H1 (cell line): ENCODE measurements at regions not wholly inside any gene's neighbourhood (a gene's known extent, or its start where the extent isn't known, plus 50 kb on each side); places are given as distances from the start of the nearest gene placed in this dataset.

Source experiments
- CTCF ChIA-PET: fragments of 300-600 bp; sonication (Branson Sonifier 250); formaldehyde crosslinking; loops from one replicate; lab custom pipeline; 2021; ENCODE audit not compliant: partially characterized antibody; lab: Charles Lee
- POLR2A ChIA-PET: fragments of 300-600 bp; sonication (Branson Sonifier 250); formaldehyde crosslinking; loops from one replicate; lab custom pipeline; 2021; ENCODE audit warnings: inconsistent platforms; ENCODE audit not compliant: partially characterized antibody; lab: Charles Lee
- DNase-seq, 2 experiments: peaks; one replicate each; pipeline versions ENCODE4 v3.0.0 to v3.0.0-alpha.2; 2010 to 2022; ENCODE audit warnings: low spot score in 2 of 2, low read depth in 1 of 2, mixed read lengths in 1 of 2
- FAIRE-seq: peaks from 2 replicates; lab custom pipeline; 2011; peaks lifted over from hg19 to GRCh38; lab: Jason Lieb, UNC
- H2AFZ ChIP-seq: 2 replicates; pipeline ENCODE4 v1.8.1; 2012; ENCODE audit warnings: low read length, inconsistent platforms
- H2AK5ac ChIP-seq: 2 replicates; pipeline ENCODE4 v1.6.1; 2013; ENCODE audit warnings: low read depth, low read length
- H2BK120ac ChIP-seq: replicated peaks from 2 replicates; pipeline ENCODE3; 2013; ENCODE audit warnings: low read depth, low read length, inconsistent platforms
- H2BK12ac ChIP-seq: 2 replicates; pipeline ENCODE4 v1.6.1; 2013; ENCODE audit warnings: low read depth, low read length
- H2BK15ac ChIP-seq: 2 replicates; pipeline ENCODE4 v1.6.1; 2013; ENCODE audit warnings: low read length
- H2BK20ac ChIP-seq: 2 replicates; pipeline ENCODE4 v1.6.1; 2013; ENCODE audit warnings: low read length
- H2BK5ac ChIP-seq: 2 replicates; pipeline ENCODE4 v1.6.1; 2013; ENCODE audit warnings: low read depth, low read length
- H3K14ac ChIP-seq: 2 replicates; pipeline ENCODE4 v1.6.1; 2013; ENCODE audit warnings: inconsistent platforms; ENCODE audit not compliant: insufficient read length
- H3K18ac ChIP-seq: 2 replicates; pipeline ENCODE4 v1.6.1; 2013; ENCODE audit warnings: low read length; ENCODE audit errors: extremely low read depth
- H3K23ac ChIP-seq: 2 replicates; pipeline ENCODE4 v1.6.1; 2013; ENCODE audit warnings: inconsistent platforms; ENCODE audit not compliant: insufficient read length
- H3K23me2 ChIP-seq: 2 replicates; pipeline ENCODE4 v1.6.1; 2013; ENCODE audit warnings: low read depth, low read length
- H3K27ac ChIP-seq: 2 replicates; pipeline ENCODE4 v1.6.1; 2011; ENCODE audit warnings: low read depth, low read length, inconsistent platforms
- H3K27me3 ChIP-seq, 4 experiments: replicated peaks in 1 of 4; 1 replicate in 1 of 4; 2 replicates in 3 of 4; pipeline versions ENCODE4 v1.6.1 to v1.8.1; 2011 to 2013; ENCODE audit warnings: low read length in 3 of 4, mild to moderate bottlenecking in 3 of 4, inconsistent platforms in 2 of 4, mixed read lengths in 2 of 4, moderate library complexity in 1 of 4; ENCODE audit not compliant: control insufficient read depth in 3 of 4, insufficient read depth in 3 of 4; ENCODE audit errors: extremely low read depth in 1 of 4
- H3K36me3 ChIP-seq, 4 experiments: 2 replicates each; pipeline versions ENCODE4 v1.6.1 to v1.8.1; 2011 to 2013; ENCODE audit warnings: mild to moderate bottlenecking in 4 of 4, low read length in 3 of 4, moderate library complexity in 2 of 4, control low read depth in 1 of 4, inconsistent platforms in 1 of 4; ENCODE audit not compliant: insufficient read depth in 4 of 4, control insufficient read depth in 2 of 4
- H3K4ac ChIP-seq: replicated peaks from 2 replicates; pipeline ENCODE3; 2013; ENCODE audit warnings: low read length, low read depth, mixed read lengths, inconsistent platforms; ENCODE audit not compliant: insufficient read length
- H3K4me1 ChIP-seq, 4 experiments: replicated peaks in 1 of 4; 1 replicate in 1 of 4; 2 replicates in 3 of 4; pipeline versions ENCODE4 v1.6.1 to v1.8.1; 2011 to 2013; ENCODE audit warnings: low read length in 3 of 4, inconsistent platforms in 2 of 4, mixed read lengths in 1 of 4; ENCODE audit not compliant: insufficient read depth in 4 of 4, control insufficient read depth in 3 of 4
- H3K4me2 ChIP-seq, 2 experiments: 2 replicates each; pipeline versions ENCODE4 v1.6.1 to v1.8.1; 2011 to 2013; ENCODE audit warnings: low read depth in 2 of 2, low read length in 2 of 2, control low read depth in 1 of 2, inconsistent platforms in 1 of 2, mild to moderate bottlenecking in 1 of 2; ENCODE audit not compliant: insufficient read depth in 1 of 2
- H3K4me3 ChIP-seq, 4 experiments: fragments of 200-600, 300-600 bp in 1 of 4; sonication (generic), shearing (Covaris generic), sonication (Bioruptor Twin) in 1 of 4; 2 replicates each; pipeline versions ENCODE4 v1.5.1 to v1.8.1; 2011 to 2016; ENCODE audit warnings: low read length in 4 of 4, low read depth in 3 of 4, control low read depth in 2 of 4, inconsistent platforms in 2 of 4, mild to moderate bottlenecking in 2 of 4, mixed read lengths in 1 of 4, moderate library complexity in 1 of 4; ENCODE audit not compliant: insufficient read depth in 2 of 4; ENCODE audit errors: extremely low read depth in 1 of 4
- H3K56ac ChIP-seq: replicated peaks from 2 replicates; pipeline ENCODE3; 2013; ENCODE audit warnings: low read depth, mild to moderate bottlenecking, mixed read lengths, low read length, inconsistent platforms; ENCODE audit not compliant: insufficient read length
- H3K79me1 ChIP-seq: 2 replicates; pipeline ENCODE4 v1.6.1; 2013; ENCODE audit warnings: low read depth, low read length, control low read depth
- H3K79me2 ChIP-seq, 2 experiments: 2 replicates each; pipeline versions ENCODE4 v1.6.1 to v1.8.1; 2012 to 2013; ENCODE audit warnings: low read length in 2 of 2, mild to moderate bottlenecking in 2 of 2, inconsistent platforms in 1 of 2; ENCODE audit not compliant: insufficient read depth in 2 of 2, control insufficient read depth in 1 of 2
- H3K9ac ChIP-seq, 4 experiments: replicated peaks in 1 of 4; 1 replicate in 1 of 4; 2 replicates in 3 of 4; pipeline versions ENCODE4 v1.6.1 to v1.8.1; 2011 to 2013; ENCODE audit warnings: low read depth in 3 of 4, low read length in 3 of 4, control low read depth in 2 of 4, mild to moderate bottlenecking in 2 of 4, moderate library complexity in 2 of 4, inconsistent platforms in 1 of 4; ENCODE audit errors: extremely low read depth in 1 of 4
- H3K9me3 ChIP-seq, 2 experiments: 2 replicates each; pipeline versions ENCODE4 v1.6.1 to v1.8.1; 2012 to 2013; ENCODE audit warnings: mild to moderate bottlenecking in 2 of 2, moderate library complexity in 2 of 2, control low read depth in 1 of 2, inconsistent platforms in 1 of 2, low read depth in 1 of 2, low read length in 1 of 2, mixed read lengths in 1 of 2; ENCODE audit not compliant: insufficient read depth in 2 of 2
- H4K20me1 ChIP-seq, 2 experiments: replicated peaks in 1 of 2; 2 replicates each; pipeline versions ENCODE3 to v1.8.1; 2011 to 2013; ENCODE audit warnings: inconsistent platforms in 2 of 2, low read length in 2 of 2, mild to moderate bottlenecking in 1 of 2; ENCODE audit not compliant: insufficient read depth in 2 of 2, control insufficient read depth in 1 of 2
- H4K5ac ChIP-seq: 2 replicates; pipeline ENCODE4 v1.6.1; 2013; ENCODE audit warnings: low read length, low read depth, mixed read lengths, inconsistent platforms; ENCODE audit not compliant: insufficient read length
- H4K8ac ChIP-seq: 2 replicates; pipeline ENCODE4 v1.8.0; 2013; ENCODE audit warnings: mild to moderate bottlenecking, moderate library complexity, low read length, inconsistent platforms; ENCODE audit not compliant: insufficient read depth; ENCODE audit errors: extremely low read depth
- H4K91ac ChIP-seq: replicated peaks from 2 replicates; pipeline ENCODE3; 2013; ENCODE audit warnings: low read length, mixed read lengths, inconsistent platforms; ENCODE audit not compliant: insufficient read length
- BRCA1 ChIP-seq: IDR thresholded peaks from 2 replicates; pipeline ENCODE4 v1.6.1; 2012; ENCODE audit warnings: low read depth, low read length, improper control_type of control experiment
- CHD2 ChIP-seq: IDR thresholded peaks from 2 replicates; pipeline ENCODE4 v1.6.1; 2012; ENCODE audit warnings: low read length, improper control_type of control experiment
- CTCF ChIP-seq, 3 experiments: IDR thresholded peaks; 1 replicate in 2 of 3; 2 replicates in 1 of 3; pipeline versions ENCODE4 v1.5.1 to v1.6.1; 2011; ENCODE audit warnings: low read length in 3 of 3, mild to moderate bottlenecking in 3 of 3, inconsistent platforms in 2 of 3, low read depth in 1 of 3, moderate library complexity in 1 of 3; ENCODE audit not compliant: insufficient read depth in 1 of 3; ENCODE audit errors: control extremely low read depth in 1 of 3
- GABPA ChIP-seq: IDR thresholded peaks from 2 replicates; pipeline ENCODE4 v1.6.1; 2011; ENCODE audit warnings: mild to moderate bottlenecking, low read length, moderate library complexity, borderline replicate concordance; ENCODE audit not compliant: insufficient read depth
- HDAC6 ChIP-seq: IDR thresholded peaks from one replicate; pipeline ENCODE4 v1.7.1; 2012; ENCODE audit warnings: low read depth, mild to moderate bottlenecking, inconsistent platforms, low read length, moderate library complexity
- NRF1 ChIP-seq: IDR thresholded peaks from 2 replicates; pipeline ENCODE4 v1.6.1; 2011; ENCODE audit warnings: mild to moderate bottlenecking, low read depth, low read length, improper control_type of control experiment
- POLR2AphosphoS5 ChIP-seq: IDR thresholded peaks from 2 replicates; pipeline ENCODE4 v1.6.1; 2011; ENCODE audit warnings: low read depth, low read length
- RAD21 ChIP-seq, 2 experiments: IDR thresholded peaks in 1 of 2; conservative IDR thresholded peaks in 1 of 2; 2 replicates each; pipeline ENCODE4 v1.6.1; 2011; ENCODE audit warnings: low read depth in 2 of 2, low read length in 2 of 2, improper control_type of control experiment in 1 of 2, inconsistent platforms in 1 of 2, mild to moderate bottlenecking in 1 of 2, moderate library complexity in 1 of 2
- RFX5 ChIP-seq: IDR thresholded peaks from 2 replicates; pipeline ENCODE4 v1.6.1; 2011; ENCODE audit warnings: low read depth, low read length, improper control_type of control experiment, borderline replicate concordance
- SIX5 ChIP-seq: IDR thresholded peaks from 2 replicates; pipeline ENCODE4 v1.6.1; 2011; ENCODE audit warnings: mild to moderate bottlenecking, low read depth, low read length
- SP2 ChIP-seq: IDR thresholded peaks from 2 replicates; pipeline ENCODE4 v1.6.1; 2012; ENCODE audit warnings: mild to moderate bottlenecking, low read length, inconsistent platforms
- SP4 ChIP-seq: IDR thresholded peaks from 2 replicates; pipeline ENCODE4 v1.6.1; 2012; ENCODE audit warnings: low read length, inconsistent platforms
- TAF1 ChIP-seq: IDR thresholded peaks from 2 replicates; pipeline ENCODE4 v1.6.1; 2011; ENCODE audit warnings: mild to moderate bottlenecking, low read depth, low read length
- TAF7 ChIP-seq: optimal IDR thresholded peaks from 2 replicates; pipeline ENCODE3; 2011; ENCODE audit warnings: low read depth, mild to moderate bottlenecking, inconsistent platforms, low read length, moderate library complexity, borderline replicate concordance
- WGBS, 2 experiments: shearing (Covaris generic) in 1 of 2; methylation state at CpG; one replicate each; pipeline versions ENCODE4 v1.1.6 to v1.1.7; 2013 to 2015; ENCODE audit warnings: low lambda C conversion rate in 2 of 2, mixed read lengths in 2 of 2, inconsistent platforms in 1 of 2, low coverage in 1 of 2, missing lambda C conversion rate in 1 of 2; ENCODE audit not compliant: insufficient replicate concordance in 2 of 2, insufficient coverage in 1 of 2, insufficient read length in 1 of 2; ENCODE audit errors: extremely low coverage in 1 of 2, missing lambda C conversion rate in 1 of 2; 5-methylcytosine and 5-hydroxymethylcytosine counted together

GRCh38 chr9:111195766-111196165, 134.3 kb downstream of the OR2K2 start:
- FAIRE-seq, result no peak
- no peak overlapping the region for H3K4me2 ChIP-seq
- ChIA-PET CTCF (no interaction called here), POLR2A (no interaction called here)
- H2BK15ac ChIP-seq, result no peak overlapping the region
- H3K23me2 ChIP-seq, result no peaks in the 10 kb centered on the region
- H3K79me2 ChIP-seq, result no peaks in the 10 kb centered on the region
- no peak overlapping the region for H4K8ac ChIP-seq
- no peak overlapping the region for H2BK5ac ChIP-seq
- H3K9me3 ChIP-seq, result no peaks in the 10 kb centered on the region
- no peak overlapping the region for H3K23ac ChIP-seq
- H3K56ac ChIP-seq, result no peak overlapping the region
- 80% methylated on average over 4 of the region's 4 CpGs; no CpG with 5 or more reads in 1 of the 2 experiments for WGBS, 2 experiments
- no peaks in the 10 kb centered on the region for H3K27me3 ChIP-seq
- no peak overlapping the region for H2AK5ac ChIP-seq
- no peak overlapping the region for H3K4ac ChIP-seq
- no peaks in the 10 kb centered on the region for H3K79me1 ChIP-seq
- no peaks in the 10 kb centered on the region for H3K36me3 ChIP-seq
- no peak overlapping the region for H3K14ac ChIP-seq
- no peak overlapping the region for H3K9ac ChIP-seq
- H2AFZ ChIP-seq, result no peak overlapping the region
- no peak overlapping the region for H2BK120ac ChIP-seq
- H3K18ac ChIP-seq, result no peak overlapping the region
- no peak overlapping the region for H3K4me3 ChIP-seq
- no peak overlapping the region for H4K91ac ChIP-seq
- no peak overlapping the region for H2BK20ac ChIP-seq
- no peak overlapping the region for H2BK12ac ChIP-seq
- no peaks in the 10 kb centered on the region for H3K4me1 ChIP-seq
- H4K5ac ChIP-seq, result no peak overlapping the region
- DNase-seq, result no peak
- H3K27ac ChIP-seq, result no peak overlapping the region
- H4K20me1 ChIP-seq, result no peaks in the 10 kb centered on the region
- TF ChIP-seq RFX5 (no peak), TAF7 (no peak), SP2 (no peak), SP4 (no peak), RAD21 (IDR thresholded peaks at IDR 0.05 in 1 of 2, conservative IDR thresholded peaks at IDR 0.05 in 1 of 2; ENCODE audit: low read depth in 2 of 2, low read length in 2 of 2) (no peak), GABPA (no peak), HDAC6 (no peak), POLR2AphosphoS5 (no peak), NRF1 (no peak), TAF1 (no peak), CHD2 (no peak), BRCA1 (no peak), SIX5 (no peak), CTCF (IDR thresholded peaks at IDR 0.05; ENCODE audit: control extremely low read depth in 1 of 3, insufficient read depth in 1 of 3, low read depth in 1 of 3, low read length in 3 of 3) (no peak)
